A673 (cell line): ENCODE measurements at regions not wholly inside any gene's neighbourhood (a gene's known extent, or its start where the extent isn't known, plus 50 kb on each side); places are given as distances from the start of the nearest gene placed in this dataset.

Experiments
- BruUV-seq: library from RNA; stranded (reverse); fragments of 400-500 nt; replicated peaks from 2 replicates; lab custom pipeline; 2021; lab: Mats Ljungman, UMichigan
- CTCF ChIA-PET: fragments of 300-600 bp; sonication (Branson Sonifier 250); formaldehyde crosslinking; loops from one replicate; lab custom pipeline; 2022; ENCODE audit warnings: antibody characterized with exemption; lab: Charles Lee
- POLR2A ChIA-PET: fragments of 300-600 bp; sonication (Branson Sonifier 250); formaldehyde crosslinking; loops from one replicate; lab custom pipeline; 2022; ENCODE audit warnings: antibody characterized with exemption; ENCODE audit not compliant: low non-redundant PET; lab: Charles Lee
- DNase-seq: peaks from one replicate; pipeline ENCODE4 v3.0.0-alpha.2; 2015; ENCODE audit warnings: low spot score
- H3K27ac ChIP-seq: fragments of 200-600 bp; sonication (generic); 2 replicates; pipeline ENCODE4 v1.5.1; 2016; ENCODE audit warnings: mixed run types, low read depth, mild to moderate bottlenecking, mixed read lengths, antibody characterized with exemption, low read length; ENCODE audit not compliant: poor library complexity, severe bottlenecking
- H3K27me3 ChIP-seq: fragments of 200-600 bp; sonication (generic); replicated peaks from 2 replicates; pipeline ENCODE4 v1.6.1; 2017; ENCODE audit warnings: mixed run types, low read depth, mild to moderate bottlenecking, mixed read lengths, antibody characterized with exemption, low read length; ENCODE audit not compliant: insufficient read depth, poor library complexity
- H3K36me3 ChIP-seq: fragments of 200-600 bp; sonication (generic); 2 replicates; pipeline ENCODE4 v1.6.1; 2016; ENCODE audit warnings: mixed run types, mild to moderate bottlenecking, mixed read lengths, antibody characterized with exemption, low read length; ENCODE audit not compliant: insufficient read depth, poor library complexity, severe bottlenecking
- H3K4me1 ChIP-seq: fragments of 200-600 bp; sonication (generic); 2 replicates; pipeline ENCODE4 v1.6.1; 2017; ENCODE audit warnings: mixed run types, mild to moderate bottlenecking, mixed read lengths, antibody characterized with exemption, low read length; ENCODE audit not compliant: insufficient read depth, poor library complexity, severe bottlenecking
- H3K4me3 ChIP-seq: fragments of 200-600 bp; sonication (generic); 2 replicates; pipeline ENCODE4 v1.5.1; 2016; ENCODE audit warnings: low read depth, mixed run types, mild to moderate bottlenecking, mixed read lengths, low read length; ENCODE audit not compliant: poor library complexity, severe bottlenecking
- H3K9me3 ChIP-seq: fragments of 200-600 bp; sonication (generic); 2 replicates; pipeline ENCODE4 v1.6.1; 2016; ENCODE audit warnings: mixed run types, low read depth, mild to moderate bottlenecking, mixed read lengths, antibody characterized with exemption, low read length; ENCODE audit not compliant: poor library complexity, severe bottlenecking
- CTCF ChIP-seq: fragments of 300-800, 200-600 bp; sonication (generic); conservative IDR thresholded peaks from 2 replicates; pipeline ENCODE4 v1.5.1; 2017; ENCODE audit warnings: low read depth, mild to moderate bottlenecking, antibody characterized with exemption, low read length, moderate library complexity, mixed read lengths
- EZH2 ChIP-seq: fragments of 200-600 bp; sonication (generic); IDR thresholded peaks from 2 replicates; pipeline ENCODE4 v1.6.1; 2017; ENCODE audit warnings: borderline replicate concordance, low read depth, mild to moderate bottlenecking, mixed read lengths, antibody characterized with exemption, low read length; ENCODE audit not compliant: poor library complexity, severe bottlenecking
- intact Hi-C: fragments of 100-400 bp; cut with micrococcal nuclease; formaldehyde crosslinking; loops from one replicate; pipeline ENCODE4 v1.10.0; 2022; ENCODE audit not compliant: unreplicated experiment

DNA sequence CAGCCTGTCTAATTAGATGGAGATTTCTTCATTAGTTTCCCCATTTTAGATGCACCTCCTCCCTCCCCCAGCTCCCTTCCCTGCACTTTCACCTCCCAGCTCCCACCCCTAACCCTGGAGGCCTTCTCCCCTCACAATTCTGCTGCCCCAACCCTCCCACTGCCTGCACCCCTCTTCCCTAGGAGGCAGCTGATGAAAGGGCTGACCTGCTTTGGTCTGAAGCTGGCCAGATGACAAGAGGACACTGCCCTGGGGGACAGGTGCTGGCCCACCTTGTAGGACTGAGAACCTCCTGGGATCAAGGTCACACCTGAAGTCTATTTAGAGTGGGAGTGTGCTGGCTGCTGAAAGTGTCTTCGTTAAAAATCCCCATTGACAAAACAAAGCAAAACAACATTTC, 259.4 kb downstream of the TLE3 start:
- intact Hi-C loops = no loop called here
- H3K27ac ChIP-seq = no peak overlapping the region
- no peak overlapping the region for H3K4me3 ChIP-seq
- ChIA-PET CTCF (no interaction called here), POLR2A (no interaction called here)
- no TSS peak for BruUV-seq
- no peaks in the 10 kb centered on the region for H3K27me3 ChIP-seq
- H3K9me3 ChIP-seq = no peaks in the 10 kb centered on the region
- H3K4me1 ChIP-seq = peaks cover 9% of the 10 kb centered on the region
- H3K36me3 ChIP-seq = no peaks in the 10 kb centered on the region
- DNase-seq = no peak
- TF ChIP-seq EZH2 = no peak

DNA sequence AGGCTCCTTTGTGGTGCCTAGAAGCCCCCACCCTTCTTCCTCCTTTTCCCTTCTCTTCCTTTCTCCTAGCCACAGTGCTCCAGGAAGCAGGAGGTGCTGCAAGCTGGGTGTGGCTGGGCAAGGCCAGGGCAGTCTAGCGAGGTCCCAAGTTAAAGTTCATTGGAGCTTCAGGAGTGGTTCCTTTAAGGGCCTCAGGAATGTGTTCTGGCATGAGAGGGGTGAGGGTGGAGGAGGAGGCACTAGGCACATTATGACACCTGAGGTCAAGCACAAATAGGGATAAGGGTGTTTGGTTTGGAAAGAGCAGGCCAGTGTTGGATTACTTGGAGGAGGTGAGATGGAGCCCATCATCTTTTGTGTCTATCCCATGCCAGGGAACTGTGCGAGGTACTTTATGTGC, 258.7 kb downstream of the TLE3 start:
- Histone ChIP-seq H3K9me3 (no peaks in the 10 kb centered on the region), H3K36me3 (no peaks in the 10 kb centered on the region), H3K4me3 (no peak overlapping the region), H3K27ac (no peak overlapping the region), H3K4me1 (peaks cover 9% of the 10 kb centered on the region), H3K27me3 (no peaks in the 10 kb centered on the region)
- TF ChIP-seq EZH2 (no peak), CTCF (no peak)
- intact Hi-C loops = no loop called here
- no peak for DNase-seq
- ChIA-PET CTCF (no interaction called here), POLR2A (no interaction called here)
- no TSS peak for BruUV-seq

- H3K27ac ChIP-seq = no peak overlapping the region
- POLR2A ChIA-PET = no interaction called here
- intact Hi-C loops = no loop called here
Measured at GRCh38 chr15:69841113-69841828, 256.4 kb downstream of the TLE3 start.

More at GRCh38 chr15:69841113-69841828, 256.4 kb downstream of the TLE3 start:
- no peaks in the 10 kb centered on the region for H3K27me3 ChIP-seq
- TF ChIP-seq EZH2 (no peak), CTCF (no peak)
- no peaks in the 10 kb centered on the region for H3K4me1 ChIP-seq
- no peaks in the 10 kb centered on the region for H3K9me3 ChIP-seq
- no peaks in the 10 kb centered on the region for H3K36me3 ChIP-seq
- DNase-seq = no peak
- H3K4me3 ChIP-seq = no peak overlapping the region
- CTCF ChIA-PET = no interaction called here
- no TSS peak for BruUV-seq
